CD4-positive, alpha-beta T cell treated with Interferon gamma for 1 hour (primary cell): ENCODE measurements at regions not wholly inside any gene's neighbourhood (a gene's known extent, or its start where the extent isn't known, plus 50 kb on each side); places are given as distances from the start of the nearest gene placed in this dataset.

Source experiments
- DNase-seq: peaks from one replicate; pipeline ENCODE4 v3.0.0-alpha.2; 2020

DNA sequence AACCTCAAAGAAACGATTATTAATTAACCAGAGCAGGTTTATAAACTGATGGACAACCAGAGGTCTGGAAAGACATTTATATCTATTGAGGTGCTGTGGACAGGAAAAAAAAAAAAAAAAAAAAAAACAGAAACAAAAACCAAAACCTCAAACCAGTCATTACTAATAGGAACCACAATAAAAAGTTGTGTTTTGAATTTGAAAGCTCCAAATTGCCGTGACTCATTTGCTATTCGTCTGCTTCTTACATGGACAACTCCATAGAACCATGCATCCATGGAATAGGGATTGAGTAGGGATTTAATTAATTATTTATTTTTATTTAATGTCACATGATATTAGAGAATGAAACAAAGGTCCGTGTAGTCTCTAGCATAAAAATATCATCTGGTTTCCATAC, 134.1 kb upstream of the SSTR1 start:
- DNase-seq = no peak

DNA sequence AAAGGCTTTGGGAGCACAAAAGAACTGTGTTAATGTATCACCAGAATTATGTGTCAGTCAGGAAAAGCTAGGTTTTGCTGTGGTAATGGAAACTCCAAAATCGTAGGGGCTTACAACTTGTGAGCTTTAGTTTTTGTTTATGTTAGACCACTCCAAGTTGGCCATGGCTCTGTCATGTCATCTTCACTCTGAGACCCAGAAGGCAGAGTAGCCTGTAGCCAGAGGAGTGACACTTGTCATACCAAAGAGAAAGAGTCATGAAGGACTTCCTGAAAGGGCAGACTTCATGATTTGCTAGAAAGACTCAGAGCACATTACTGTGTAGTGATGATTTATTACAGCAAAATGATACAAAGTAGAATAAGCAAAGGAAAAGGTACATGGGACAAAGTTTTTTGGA, 133.6 kb upstream of the SSTR1 start:
- no peak for DNase-seq

DNA sequence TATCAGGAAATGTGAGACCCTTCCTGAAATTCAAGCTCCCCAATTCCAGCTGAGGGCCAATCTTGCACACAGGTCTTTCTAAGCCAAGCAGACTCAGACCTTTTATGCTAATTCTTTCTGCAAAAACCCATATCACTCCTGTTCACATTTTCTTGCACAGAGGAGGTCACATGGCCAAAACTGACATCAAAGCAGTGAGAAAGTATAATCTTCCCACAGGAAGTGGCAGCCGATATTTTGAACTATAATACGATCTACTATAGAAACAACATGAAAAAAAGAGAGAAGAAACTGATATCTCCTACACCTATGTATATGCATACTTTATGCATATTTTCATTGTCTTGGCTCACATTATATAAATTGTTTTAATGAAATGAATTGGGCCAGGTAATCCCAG, 132.9 kb upstream of the SSTR1 start:
- no peak for DNase-seq

DNA sequence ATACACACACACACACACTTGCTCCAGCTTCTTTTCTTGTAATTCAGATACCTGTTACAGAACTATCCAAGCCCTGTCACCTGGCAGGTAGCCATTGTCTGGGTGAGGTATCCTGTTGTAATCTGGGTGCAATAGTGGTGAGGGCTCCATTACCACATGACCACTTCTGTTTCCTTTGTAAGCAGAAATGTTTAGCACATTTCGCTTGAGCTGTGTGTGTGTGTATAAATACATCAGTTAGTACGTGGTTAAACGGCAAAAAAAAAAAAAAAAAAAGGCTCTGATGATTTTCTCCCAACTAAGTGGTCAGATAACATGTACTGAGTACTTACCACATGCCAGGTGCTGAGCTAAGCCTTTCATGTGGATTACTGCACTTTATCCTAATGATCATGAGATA, 129.3 kb upstream of the SSTR1 start:
- peak; percentile 55 for DNase-seq

DNA sequence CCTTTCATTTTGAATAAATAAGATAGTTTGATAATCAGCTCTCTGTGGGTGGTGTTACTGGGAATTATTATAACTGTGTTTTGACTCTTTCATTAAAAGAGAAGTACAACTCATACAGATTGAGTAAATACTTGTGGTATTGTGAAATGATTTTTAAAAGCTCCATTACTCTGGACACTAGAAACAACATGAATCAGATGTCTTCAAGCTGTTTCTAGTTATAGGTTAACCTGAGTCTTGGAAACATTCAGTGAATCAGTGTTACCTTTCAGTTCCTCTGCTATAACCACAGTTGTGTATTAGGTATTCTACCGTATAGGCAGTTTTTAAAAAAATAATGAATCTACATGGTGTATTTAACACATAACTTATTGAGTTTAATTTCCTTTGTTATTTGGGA, 128.4 kb upstream of the SSTR1 start:
- DNase-seq = no peak

DNA sequence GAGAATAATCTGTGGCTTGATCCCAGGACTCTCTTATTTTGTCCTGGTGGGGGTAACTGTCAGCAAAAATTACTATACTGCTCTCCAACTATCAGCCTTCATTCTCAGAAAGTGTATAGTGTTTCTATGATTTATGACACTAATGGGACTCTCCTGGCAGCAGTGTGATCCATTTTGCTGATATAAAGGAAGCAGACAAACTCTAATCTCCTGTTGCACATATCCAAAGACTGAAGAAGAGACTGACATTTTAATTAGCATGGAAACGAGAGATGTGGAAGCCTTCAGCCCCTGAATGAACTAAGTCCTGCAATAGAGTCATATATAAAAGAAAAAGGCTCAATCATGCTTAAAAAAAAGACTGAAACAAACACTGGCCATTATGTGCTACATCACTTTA, 127.8 kb upstream of the SSTR1 start:
- no peak for DNase-seq

DNA sequence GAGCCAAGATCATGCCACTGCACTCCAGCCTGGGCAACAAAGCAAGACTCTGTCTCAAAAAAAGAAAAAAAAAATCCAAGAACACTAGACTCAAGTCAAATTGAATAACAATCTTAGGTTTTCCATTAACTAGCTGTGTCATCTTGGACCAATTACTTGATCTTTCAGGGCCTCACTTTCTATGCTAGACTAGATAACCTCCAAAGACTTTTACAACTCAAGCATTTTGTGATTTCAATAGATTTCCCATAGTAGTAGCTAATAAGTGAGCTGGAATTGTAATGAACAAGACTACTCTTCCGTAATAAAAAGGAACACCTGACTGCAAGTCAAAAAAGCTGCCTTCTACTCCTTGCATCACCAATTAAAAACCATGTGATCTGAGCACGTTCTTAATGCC, 127.0 kb upstream of the SSTR1 start:
- no peak for DNase-seq

DNA sequence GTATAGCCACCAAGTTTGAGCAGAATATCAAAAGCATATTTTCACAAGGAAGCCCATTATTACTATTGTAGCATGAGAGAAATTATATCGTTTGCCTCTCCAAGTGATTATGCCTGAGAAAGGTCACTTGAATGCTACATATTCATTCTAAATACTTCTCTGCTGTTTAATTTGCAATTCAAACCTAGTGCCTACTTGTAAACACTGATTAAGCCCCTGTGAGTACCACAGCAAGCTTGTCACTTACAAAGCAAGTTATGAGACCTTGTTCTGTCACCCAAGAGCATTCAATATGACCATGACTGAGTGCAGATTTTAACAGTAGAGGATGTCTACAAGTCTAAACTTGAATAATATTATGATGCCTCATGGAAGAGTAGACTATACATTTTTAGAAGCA, 124.7 kb upstream of the SSTR1 start:
- no peak for DNase-seq

DNA sequence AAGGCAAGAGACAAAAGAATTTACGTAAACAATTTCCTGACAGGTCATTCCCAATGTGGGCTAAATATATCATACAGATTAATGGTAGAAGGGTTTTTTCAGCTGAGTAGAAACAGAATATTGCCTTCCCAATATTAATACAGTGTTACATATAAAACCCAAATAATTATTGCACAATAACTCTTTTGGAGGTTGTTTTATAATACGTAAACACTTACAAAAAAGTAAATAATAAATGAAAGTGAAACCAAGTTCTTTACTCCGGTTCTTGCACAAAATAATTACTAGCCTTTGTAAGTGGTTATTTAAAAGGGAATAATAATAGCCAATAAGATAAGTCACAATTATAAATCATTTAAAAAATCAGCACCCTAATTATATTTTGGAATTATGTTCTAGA, 118.6 kb upstream of the SSTR1 start:
- DNase-seq = no peak

DNA sequence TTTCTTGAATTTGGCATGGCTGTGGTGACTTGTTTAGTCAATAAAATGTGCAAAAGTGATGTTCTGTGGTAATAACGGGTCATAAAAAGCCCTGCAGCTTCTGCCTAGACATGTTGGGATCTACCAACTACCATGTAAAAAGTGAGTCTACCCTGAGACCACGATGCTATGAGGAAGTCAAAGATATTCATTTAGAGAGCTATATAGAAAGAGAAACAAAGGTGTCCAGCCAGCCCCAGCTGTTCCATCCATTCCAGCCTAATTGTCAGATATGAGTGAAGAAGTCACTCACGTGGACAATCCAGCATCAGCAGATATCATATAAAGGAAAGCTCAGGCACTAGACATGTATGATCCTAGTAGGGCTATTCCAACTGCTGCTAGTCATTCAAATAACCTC, 117.2 kb upstream of the SSTR1 start:
- DNase-seq = no peak

DNA sequence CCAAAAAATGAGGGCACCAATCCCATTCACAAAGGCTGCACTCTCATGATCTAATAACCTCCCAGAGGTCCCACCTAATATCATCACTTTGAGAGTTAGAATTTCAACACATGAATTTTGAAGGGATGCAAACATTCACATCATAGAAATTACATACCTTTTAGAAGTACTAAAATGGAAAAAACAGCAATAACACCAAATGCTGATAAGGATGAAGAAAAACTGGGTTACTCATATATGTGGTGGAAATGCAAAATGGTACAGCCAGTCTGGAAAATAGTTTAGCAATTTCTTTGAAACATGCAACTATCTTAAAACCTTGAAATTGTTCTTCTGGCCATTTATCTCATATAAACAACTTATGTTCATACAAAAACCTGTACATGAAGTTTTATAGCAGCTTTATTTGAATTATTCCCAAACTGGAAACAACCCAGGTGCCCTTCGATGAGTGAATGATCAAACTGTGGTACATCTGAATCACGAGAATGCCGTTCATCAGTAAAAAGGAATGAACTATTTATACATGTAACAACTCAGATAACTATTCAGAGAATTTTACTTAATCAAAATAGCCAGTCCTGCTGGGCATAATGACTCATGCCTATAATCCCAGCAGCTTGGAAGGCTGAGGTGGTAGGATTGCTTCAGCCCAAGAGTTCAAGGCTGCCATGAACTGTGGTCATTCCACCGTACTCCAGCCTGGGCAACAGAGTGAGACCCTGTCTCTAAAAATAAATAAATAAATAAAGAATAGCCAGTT, 109.4 kb upstream of the SSTR1 start:
- no peak for DNase-seq

DNA sequence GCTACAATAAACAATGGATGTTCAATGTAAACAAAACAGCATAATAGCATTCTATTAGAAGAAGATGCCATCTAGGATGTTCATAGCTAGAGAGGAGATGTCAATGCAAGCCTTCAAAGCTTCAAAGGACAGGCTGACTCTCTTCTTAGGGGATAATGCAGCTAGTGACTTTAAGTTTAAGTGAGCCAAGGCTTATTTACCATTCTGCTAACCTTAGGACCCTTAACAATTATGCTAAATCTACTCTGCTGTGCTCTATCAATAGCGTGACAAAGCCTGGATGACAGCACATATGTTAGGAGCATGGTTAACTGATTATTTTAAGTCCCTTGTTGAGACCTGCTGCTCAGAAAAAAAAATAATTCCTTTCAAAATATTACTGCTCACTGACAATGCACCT, 106.0 kb upstream of the SSTR1 start:
- DNase-seq = no peak

DNA sequence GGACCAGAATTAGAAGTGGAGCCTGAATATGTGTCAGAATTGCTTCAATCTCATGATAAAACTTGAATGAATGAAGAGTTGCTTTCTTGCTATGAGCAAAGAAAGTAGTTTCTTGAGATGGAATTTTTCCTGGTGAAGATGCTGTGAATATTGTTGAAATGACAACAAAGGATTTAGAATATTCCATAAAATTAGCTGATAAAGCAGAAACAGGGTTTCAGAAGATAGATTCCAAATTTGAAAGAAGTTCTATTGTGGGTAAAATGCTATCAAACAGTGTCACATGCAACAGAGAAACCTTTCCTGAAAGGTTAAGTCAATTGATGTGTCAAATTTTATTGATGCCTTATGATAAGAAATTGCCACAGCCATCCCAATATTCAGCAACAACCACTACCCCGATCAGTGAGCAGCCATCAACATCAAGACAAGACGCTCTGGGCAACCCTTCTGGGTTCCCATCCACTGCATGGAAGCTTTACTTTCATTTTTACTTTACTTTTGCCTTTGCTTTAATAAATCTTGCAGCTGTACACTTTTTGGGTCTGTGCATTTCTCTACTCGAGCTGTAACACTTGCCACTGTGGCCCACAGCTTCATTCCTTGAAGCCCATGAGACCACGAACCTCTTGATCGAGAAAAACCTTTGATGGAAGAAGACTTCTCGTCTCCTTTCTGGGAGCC, 104.0 kb upstream of the SSTR1 start:
- DNase-seq = no peak

DNA sequence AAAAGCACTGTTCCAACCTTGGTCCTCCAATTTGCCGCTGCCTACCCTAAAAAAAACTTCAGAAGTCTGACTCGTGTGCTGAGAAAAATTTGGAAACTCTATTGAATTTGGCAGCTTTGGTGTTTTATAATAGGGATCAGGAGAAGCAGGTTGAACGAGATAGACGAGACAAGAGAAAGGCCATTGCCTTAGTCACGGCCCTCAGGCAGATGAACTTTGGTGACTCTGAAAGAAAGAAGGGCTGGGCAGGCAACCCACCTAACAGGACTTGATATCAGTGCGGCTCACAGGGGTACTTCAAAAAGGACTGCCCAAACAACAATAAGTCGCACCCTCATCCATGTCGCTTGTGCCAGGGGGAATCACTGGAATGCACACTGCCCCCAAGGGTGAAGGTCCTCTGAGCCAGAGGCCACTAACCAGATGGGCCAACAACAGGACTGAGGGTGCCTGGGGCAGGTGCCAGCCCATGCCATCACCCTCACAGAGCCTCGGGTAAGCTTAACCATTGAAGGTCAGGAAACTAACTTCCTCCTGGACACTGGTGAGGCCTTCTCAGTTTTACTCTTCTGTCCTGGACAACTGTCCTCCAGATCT, 102.5 kb upstream of the SSTR1 start:
- no peak for DNase-seq

DNA sequence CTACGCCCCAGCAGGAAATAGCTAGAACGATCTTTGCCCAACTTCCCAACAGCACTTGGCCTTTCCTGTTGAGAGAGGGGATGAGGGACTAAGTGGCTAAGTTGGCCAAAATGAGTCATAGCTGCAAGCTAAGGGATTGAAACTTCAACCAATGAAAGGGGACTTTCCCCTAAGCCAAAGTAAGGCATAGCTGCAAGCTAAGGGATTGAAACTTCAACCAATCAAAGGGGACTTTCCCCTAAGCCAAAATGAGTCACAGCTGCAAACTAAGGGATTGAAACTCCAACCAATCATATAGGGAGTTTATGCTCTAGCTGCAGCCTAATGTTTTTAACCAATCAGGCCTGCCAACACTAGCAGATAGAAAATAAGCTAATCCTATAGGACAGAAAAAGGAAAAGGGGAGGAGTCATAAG, 100.5 kb upstream of the SSTR1 start:
- no peak for DNase-seq

DNA sequence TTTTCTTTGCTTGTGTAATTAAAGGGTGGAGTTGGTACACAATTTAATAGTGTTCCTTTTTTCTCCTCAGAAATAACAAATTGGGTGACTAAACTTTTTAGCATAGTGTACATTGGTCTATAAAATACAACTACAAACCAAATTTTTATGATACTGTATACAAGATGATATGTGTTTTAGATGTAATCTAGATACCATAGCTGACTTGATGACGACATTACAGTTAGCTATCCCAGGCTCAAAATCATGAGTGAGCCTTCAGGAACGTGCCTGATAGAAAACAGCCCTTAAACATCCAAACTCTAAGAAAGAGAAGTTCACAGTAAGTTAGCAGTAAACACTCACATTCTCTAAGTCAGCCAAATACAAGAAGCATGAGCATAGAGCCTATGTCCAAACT, 99.0 kb upstream of the SSTR1 start:
- no peak for DNase-seq

DNA sequence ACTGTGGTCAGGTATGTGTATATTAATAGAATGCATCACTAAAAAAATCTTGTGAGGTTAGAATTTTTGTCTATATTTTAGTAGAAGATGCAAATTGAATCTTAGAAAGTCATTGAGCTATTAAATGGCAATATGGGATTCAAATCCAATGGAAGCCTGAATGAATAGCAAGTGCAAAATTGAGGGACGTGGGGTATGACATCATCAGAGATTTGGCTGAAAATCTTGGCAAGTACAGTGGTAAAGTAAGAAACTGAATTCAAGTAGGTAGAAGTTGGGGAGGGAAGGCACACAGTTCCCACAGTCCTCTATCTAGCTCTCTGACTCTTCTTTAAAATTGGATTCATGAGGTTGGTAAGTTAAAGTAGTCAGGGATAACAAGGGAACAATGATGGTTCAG, 97.4 kb upstream of the SSTR1 start:
- no peak for DNase-seq

DNA sequence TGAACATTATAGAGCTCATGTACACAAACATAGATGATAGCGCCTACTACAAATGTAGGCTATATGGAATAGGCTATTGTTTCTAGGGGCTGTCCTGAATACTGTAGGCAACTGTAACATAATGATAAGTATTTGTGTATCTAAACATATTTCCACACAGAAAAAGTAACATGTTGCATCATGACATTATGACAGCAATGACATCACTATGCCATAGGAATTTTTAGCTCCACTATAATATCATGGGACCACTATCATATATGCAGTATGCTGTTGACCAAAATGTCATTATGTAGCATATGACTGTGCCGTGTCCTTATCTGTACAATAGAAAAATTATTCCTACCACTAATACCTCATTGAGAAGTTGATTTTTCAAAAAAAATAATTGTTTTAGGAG, 96.7 kb upstream of the SSTR1 start:
- DNase-seq = no peak

DNA sequence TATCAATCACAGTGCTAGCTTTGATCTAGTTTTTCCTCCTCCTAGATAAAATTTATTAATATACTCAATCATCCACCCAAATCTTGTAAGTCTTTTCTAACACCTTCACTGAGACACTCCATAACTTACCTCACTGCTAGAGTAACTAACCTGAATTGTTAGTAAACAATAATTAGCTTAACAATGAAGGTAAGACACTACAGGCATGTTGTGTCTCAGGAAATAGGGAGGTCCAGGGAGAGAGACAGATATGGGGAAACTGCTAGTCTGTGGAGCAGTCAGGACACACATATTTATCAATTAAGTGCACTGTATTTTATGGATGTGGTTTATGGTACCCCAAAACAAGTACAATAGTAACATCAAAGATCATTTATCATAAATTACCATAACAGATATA, 94.2 kb upstream of the SSTR1 start:
- no peak for DNase-seq

DNA sequence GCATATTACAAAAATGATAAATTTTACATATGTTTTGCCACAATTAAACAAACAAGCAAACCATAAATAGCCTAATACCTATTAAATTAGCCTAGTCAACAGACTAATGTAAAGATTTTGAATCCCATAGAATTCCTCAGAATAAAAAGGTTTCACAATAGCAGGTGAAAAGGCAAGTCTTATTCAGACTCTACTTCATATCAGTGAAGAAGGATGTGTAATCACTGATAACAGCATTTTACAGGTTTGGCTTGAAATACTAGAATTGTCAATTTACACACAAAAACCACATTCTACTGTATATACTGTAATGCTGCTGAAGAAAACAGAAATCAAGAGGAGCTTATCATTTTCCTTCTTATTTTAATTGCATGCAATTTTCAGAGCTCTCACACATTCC, 90.8 kb upstream of the SSTR1 start:
- no peak for DNase-seq

DNA sequence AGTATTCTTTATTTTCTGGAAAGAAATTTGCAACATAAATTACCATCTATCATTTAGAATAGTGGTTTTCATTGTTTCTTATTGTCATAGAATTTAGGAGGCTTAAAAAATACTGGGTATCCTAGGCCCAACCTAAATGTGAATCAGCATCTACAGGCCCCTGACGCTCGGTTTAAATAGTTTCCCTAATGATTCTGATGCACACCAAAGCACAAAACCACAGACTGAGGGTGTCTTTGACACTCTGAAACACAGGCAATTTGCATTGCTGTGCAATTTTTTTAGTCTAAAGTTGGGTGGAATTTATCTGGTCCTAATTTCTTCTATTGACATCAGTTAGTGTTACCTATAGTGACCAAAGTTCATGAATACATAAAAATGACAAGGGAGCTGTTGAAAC, 87.6 kb upstream of the SSTR1 start:
- no peak for DNase-seq

DNA sequence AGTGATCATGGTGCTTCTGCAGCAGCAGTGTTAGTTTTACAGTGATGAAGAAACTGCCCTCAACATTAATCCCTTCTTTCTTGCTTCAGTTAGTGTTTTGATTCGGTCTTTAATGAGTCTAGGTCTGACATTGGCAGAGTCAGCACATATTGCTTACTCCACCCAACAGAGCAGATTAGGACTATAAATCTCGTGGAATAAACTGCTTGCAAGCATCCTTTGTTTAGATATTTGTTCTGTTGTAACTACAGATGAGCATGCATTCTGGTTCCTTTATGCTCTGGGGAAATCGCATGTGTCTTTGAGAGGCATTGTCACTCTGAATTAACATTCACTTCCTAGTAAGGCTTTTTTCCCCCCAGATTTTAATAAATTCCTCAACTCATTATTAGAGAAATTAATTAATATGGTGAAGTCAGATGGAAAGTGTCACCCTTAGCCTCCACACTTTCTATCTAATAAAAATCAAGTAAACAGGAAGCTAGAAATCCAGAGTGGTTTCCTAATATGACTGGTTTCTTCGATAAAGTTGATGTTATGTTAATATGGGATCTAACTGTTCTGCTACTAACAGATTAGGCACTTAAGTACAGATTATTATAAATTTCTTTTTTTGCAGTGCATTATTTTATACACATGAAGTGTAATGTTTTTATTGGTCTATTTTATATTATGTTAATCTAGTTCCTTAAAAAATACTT, 86.2 kb upstream of the SSTR1 start:
- DNase-seq = no peak

DNA sequence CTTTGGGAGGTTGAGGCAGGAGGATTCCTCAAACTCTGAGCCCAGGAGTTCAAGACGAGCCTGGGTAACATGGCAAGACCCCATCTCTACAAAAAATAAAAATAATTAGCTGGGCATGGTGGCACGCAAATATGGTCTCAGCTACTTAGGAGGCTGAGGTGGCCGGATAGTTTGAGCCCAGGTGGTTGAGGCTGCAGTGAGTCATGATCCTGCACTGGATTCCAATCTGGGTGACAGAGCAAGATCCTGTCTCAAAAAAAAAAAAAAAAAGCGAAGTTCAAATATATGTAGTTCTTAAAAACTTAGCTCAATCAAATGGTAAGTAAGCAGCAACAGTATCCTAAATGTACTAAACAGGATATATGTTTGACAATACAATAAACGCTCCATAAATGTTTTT, 85.5 kb upstream of the SSTR1 start:
- no peak for DNase-seq

DNA sequence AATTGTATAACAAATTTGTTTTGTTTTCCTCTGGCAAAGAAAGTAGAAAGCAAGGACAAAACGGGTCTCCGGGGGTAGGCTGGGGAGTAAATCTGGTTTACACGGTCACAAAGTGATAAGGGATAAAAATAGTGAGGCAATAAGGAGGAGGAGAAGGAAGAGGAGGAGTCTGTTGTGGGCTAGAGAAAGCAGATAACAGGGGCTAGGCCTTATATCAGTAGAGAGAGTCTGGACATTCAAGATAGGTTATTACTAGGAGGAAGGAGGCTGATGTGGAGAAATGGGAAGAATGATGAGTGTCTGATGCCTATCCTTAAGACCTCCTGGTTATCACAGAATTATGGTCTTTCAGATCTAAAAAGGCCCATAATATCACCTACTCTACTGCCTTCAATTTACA, 83.2 kb upstream of the SSTR1 start:
- no peak for DNase-seq
